ENCODE measurements at regions not wholly inside any gene's neighbourhood (a gene's known extent, or its start where the extent isn't known, plus 50 kb on each side); places are given as distances from the start of the nearest gene placed in this dataset.
A peak's percentile ranks its signal among the peaks of the same experiment; 100 is the strongest.

GRCh38 chr3:162295323-162295983, 798.8 kb downstream of the OTOL1 start:
- DNase-seq (ENCODE audit: low read depth in 2 of 2): peak; percentile 94 to 95

DNA sequence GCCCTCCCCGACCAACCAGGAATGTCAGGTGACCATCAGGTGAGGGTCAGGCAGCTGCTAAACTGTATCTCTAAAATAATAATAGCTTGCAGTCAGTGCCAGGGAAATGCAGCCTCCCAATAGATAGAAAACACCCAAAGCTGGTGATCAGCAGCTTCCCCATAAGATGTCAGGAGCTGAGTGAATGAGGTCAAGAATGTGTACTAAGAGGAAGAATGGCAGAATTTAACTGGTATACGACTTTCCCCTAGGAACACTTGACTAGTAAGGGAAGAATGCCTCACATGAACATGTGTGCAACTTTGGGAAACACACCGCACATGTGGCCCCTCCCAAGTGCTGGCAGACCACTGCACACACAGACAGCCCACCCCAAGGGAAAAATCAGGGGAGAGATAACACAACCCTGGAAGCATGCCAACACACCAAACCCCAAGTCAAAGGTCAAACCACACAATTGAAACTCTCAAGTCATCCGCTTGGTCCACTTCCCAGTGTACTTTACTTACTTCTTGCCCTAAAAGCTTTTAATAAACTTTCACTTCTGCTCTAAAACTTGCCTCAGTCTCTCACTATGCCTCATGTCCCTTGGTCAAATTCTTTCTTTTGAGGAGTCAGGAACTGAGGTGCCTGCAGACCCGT, 806.5 kb downstream of the OTOL1 start:
- DNase-seq (ENCODE audit: low read depth in 2 of 2): no peak

DNA sequence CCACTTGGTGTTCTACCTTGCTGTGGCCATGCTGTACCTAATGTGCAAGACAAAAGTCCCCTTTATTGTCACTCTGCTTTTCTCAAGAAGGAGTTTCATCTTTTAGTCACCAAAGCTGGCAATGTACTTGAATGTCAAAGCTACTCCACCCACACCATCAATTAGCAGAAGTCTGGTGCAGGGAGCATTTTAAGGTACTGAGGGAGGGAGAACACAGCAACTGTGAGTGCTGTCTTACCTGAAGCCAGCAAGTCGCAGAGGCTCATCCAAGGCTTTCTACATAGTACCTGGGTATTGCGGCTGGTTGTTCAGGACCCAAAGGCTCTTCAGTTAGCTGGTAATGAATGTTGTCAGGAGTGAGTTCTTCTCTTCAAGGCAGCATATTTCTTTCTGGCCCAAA, 820.4 kb downstream of the OTOL1 start:
- DNase-seq (ENCODE audit: low read depth in 2 of 2): no peak

- DNase-seq (ENCODE audit: low read depth in 2 of 2): no peak
Observed at GRCh38 chr3:162328649-162329048, 832.0 kb downstream of the OTOL1 start.

DNA sequence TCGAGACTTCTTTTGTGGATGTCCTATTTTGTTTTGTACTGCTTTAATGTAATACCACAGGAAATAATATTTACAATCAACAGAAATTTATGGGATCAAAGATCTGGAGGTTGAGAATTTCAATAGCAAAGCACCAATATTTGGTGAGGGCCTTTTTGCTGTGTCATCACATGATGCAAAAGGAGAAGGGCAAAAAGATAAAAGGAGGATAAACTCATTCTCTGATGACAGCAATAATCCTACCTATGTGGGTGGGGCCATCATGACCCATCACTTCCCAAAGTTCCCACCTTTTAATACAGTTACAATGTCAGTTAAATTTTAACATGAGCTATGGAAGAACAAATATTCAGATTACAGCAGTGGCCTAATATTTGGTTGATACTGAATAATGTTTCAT, 832.9 kb downstream of the OTOL1 start:
- DNase-seq (ENCODE audit: low read depth in 2 of 2): no peak

DNA sequence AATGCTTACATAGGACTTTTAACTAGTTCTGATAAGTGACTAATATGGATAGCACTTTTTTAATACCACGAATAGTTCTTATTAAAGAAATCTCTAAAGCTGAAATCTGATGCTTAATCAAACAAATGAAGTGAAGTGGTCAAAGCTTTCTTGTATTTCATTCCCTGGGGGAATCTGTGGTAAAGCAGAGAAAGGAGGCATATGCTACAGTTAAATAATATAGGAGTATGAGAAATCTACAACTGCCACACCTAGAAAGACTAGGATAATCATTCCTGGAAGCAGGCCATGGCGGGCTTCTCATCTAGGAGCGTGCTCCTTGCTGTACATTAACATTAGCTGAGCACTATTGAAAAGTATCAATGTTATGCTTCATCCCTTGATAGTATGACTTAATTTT, 835.7 kb downstream of the OTOL1 start:
- peak; percentile 13 to 16 for DNase-seq (ENCODE audit: low read depth in 2 of 2)

GRCh38 chr3:162334537-162334936, 837.9 kb downstream of the OTOL1 start:
- no peak for DNase-seq (ENCODE audit: low read depth in 2 of 2)

GRCh38 chr3:162337630-162338029, 841.0 kb downstream of the OTOL1 start:
- no peak for DNase-seq (ENCODE audit: low read depth in 2 of 2)

GRCh38 chr3:162338514-162338913, 841.9 kb downstream of the OTOL1 start:
- DNase-seq (ENCODE audit: low read depth in 2 of 2): no peak

- no peak for DNase-seq (ENCODE audit: low read depth in 2 of 2)
Observed at GRCh38 chr3:162348912-162349311, 852.3 kb downstream of the OTOL1 start.

DNA sequence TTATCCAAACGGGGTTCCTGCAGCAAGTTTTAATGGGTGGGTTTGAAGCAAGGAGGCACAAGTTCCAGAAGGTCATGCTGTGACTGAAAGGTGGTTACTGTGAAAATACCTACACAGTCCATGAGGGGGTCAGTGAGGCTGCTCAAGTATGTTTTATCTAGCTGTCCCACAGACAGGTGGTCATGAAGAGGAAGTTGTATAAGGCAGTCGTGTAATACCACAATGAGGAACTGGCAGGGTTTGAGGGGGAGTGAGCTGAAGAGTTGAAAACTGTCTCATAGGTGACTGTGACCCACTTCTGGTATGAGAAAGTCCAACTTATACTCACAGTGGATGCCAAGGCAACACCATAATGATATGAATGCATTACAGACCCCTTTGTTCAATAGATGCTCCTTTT, 856.8 kb downstream of the OTOL1 start:
- DNase-seq (ENCODE audit: low read depth in 2 of 2): no peak

DNA sequence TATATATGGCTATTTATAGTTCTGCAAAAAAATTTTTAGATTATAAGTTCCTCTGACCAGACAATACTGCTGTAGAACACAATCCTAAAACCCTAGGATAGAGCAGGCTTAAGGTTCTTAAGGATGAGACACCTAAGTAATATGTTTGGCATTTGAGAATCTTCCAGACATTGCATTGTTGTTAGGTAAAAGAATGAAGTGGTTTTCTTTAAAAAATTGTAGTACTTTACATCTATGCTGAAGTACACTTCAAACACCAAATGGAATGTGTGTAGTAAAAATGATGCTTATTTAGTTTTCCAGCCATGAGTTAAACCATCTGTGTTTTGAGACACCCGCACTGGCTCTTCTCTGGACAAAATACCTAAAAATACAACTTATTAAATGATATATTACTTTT, 857.7 kb downstream of the OTOL1 start:
- DNase-seq (ENCODE audit: low read depth in 2 of 2): peak; percentile 41 to 52

DNA sequence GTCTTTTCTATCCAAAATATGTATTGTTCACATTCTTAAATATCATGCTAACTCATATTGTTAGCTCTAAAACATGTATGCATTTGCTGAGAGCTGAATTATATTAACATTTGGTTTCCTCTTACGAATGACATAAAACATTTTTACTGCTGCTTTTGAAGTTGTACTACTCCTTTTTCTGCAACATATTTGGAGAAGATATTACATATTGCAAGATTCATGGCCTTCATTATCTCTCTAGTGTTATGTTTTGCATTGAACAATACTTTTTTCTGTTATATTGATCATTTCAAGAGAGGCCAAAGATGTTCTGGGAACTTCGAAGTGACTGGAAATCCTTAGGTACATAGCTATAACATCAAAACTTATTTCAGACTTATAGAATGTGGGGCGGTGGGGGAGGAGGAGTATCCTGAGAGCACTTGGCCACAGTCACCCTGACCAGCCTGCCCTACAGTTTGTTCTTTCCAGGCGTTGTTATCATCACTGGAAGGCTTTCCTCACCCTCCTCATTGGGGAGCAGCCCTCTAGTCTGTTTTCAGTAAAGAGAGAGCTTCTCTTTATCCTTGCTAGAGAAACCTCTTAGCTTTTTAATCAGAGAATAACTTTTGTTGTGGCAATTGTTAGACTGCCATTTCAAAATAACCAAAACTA, 868.6 kb downstream of the OTOL1 start:
- no peak for DNase-seq (ENCODE audit: low read depth in 2 of 2)

DNA sequence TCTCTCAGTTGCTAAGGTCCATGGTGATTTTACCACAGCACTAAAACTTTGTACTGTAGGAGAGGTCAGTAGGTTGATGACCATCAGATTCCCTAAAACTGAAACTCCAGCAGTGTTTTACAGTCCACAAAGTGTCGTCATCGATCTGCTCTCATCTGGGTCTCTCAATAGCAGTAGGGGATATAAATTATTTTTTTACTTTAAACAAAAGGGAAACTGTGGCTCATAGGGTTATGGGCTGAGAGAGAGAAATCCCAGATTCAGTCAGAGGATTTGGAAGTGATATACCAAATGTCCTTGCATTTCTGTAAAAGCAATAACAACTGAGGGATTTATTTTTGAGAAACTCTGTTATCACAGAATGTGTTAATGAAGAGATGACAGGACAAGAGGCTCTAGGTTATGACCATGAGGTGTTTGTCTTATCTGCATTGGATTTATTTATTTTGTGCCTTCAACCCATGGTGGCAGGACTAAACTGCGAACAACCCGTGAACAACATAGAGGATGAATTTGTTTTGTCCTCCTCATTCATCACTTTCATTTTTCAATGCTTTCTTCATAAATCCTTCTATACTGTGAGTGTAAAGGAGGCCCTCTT, 869.7 kb downstream of the OTOL1 start:
- DNase-seq (ENCODE audit: low read depth in 2 of 2): no peak

GRCh38 chr3:162367429-162368260, 871.0 kb downstream of the OTOL1 start:
- DNase-seq (ENCODE audit: low read depth in 2 of 2): no peak

GRCh38 chr3:162368417-162368816, 871.8 kb downstream of the OTOL1 start:
- DNase-seq (ENCODE audit: low read depth in 2 of 2): no peak

GRCh38 chr3:162369306-162369705, 872.7 kb downstream of the OTOL1 start:
- no peak for DNase-seq (ENCODE audit: low read depth in 2 of 2)

DNA sequence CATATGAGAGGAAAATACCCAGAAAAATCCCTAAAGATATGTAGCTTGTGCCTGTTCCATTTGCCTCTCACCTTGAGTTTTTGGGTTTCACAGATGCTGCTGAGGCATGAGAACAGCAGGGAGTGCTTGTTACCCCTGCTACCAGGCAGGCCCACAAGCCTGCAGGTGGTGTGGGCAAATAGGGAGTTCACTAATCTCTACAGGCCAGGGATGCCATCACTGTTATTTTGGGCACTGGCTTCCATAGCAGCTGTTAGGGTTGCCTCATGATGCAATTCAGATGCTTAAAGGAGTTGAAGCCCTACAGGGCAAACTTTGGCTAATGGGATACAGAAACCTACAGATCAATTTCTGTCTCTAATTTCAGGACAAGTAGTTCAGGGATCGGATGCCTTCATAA, 873.5 kb downstream of the OTOL1 start:
- no peak for DNase-seq (ENCODE audit: low read depth in 2 of 2)

- no peak for DNase-seq (ENCODE audit: low read depth in 2 of 2)
Observed at GRCh38 chr3:162376761-162377160, 880.2 kb downstream of the OTOL1 start.

- DNase-seq (ENCODE audit: low read depth in 2 of 2): no peak
Observed at GRCh38 chr3:162377608-162378007, 881.0 kb downstream of the OTOL1 start.

GRCh38 chr3:162385387-162385786, 888.8 kb downstream of the OTOL1 start:
- no peak for DNase-seq (ENCODE audit: low read depth in 2 of 2)

DNA sequence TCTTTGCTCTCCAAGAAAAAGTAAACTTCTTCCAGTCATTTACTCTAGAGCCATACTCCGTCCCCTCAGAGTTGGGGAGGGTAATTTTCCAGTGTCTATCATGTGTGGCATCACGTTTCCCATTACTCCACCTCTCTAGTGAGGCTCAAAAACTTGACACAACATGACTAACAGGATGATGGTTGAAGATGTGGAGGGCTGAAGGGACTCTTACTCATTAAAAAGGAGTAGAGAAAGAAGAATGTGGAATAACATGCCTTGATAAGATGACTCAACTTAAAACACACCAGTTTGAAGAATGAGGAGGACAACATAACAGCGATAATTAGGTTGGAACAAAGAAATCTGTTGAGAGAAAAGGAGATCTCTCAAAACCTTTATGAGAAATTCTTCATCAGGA, 894.3 kb downstream of the OTOL1 start:
- peak in 1 of 2 experiments; percentile 32 for DNase-seq (ENCODE audit: low read depth in 2 of 2)
